ENCODE measurements at regions not wholly inside any gene's neighbourhood (a gene's known extent, or its start where the extent isn't known, plus 50 kb on each side); places are given as distances from the start of the nearest gene placed in this dataset.

- Histone ChIP-seq H3K4me2 (ENCODE audit: low read length) (no peak overlapping the region), H3K9me3 (ENCODE audit: control insufficient read depth, low read length) (no peaks in the 10 kb centered on the region), H3K27ac (no peak overlapping the region), H2AFZ (no peak overlapping the region), H3K4me3 (ENCODE audit: low read depth, low read length) (no peak overlapping the region), H3K27me3 (ENCODE audit: control insufficient read depth, insufficient read depth, low read length) (no peaks in the 10 kb centered on the region), H3K36me3 (ENCODE audit: control insufficient read depth, insufficient read depth, low read length) (no peaks in the 10 kb centered on the region), H3K79me2 (no peaks in the 10 kb centered on the region), H3K4me1 (no peaks in the 10 kb centered on the region), H3K9ac (no peak overlapping the region)
- no peak for TF ChIP-seq CTCF (IDR thresholded peaks at IDR 0.05)
Observed at GRCh38 chr10:76738991-76739390, 898.6 kb downstream of the KCNMA1 start.

GRCh38 chr10:76736815-76737618 is 900.6 kb downstream of the KCNMA1 start:
- no peaks in the 10 kb centered on the region for H3K4me1 ChIP-seq
- no peak for TF ChIP-seq CTCF (IDR thresholded peaks at IDR 0.05)
- H3K4me3 ChIP-seq (ENCODE audit: low read depth, low read length), result no peak overlapping the region
- H3K36me3 ChIP-seq (ENCODE audit: control insufficient read depth, insufficient read depth, low read length), result no peaks in the 10 kb centered on the region
- H3K27me3 ChIP-seq (ENCODE audit: control insufficient read depth, insufficient read depth, low read length), result no peaks in the 10 kb centered on the region
- no peak overlapping the region for H3K27ac ChIP-seq
- H3K9me3 ChIP-seq (ENCODE audit: control insufficient read depth, low read length), result no peaks in the 10 kb centered on the region
- H2AFZ ChIP-seq, result no peak overlapping the region
- no peaks in the 10 kb centered on the region for H3K79me2 ChIP-seq
- H3K9ac ChIP-seq, result no peak overlapping the region
- H3K4me2 ChIP-seq (ENCODE audit: low read length), result no peak overlapping the region

- no peaks in the 10 kb centered on the region for H3K79me2 ChIP-seq
- no peak overlapping the region for H3K27ac ChIP-seq
- no peak for TF ChIP-seq CTCF (IDR thresholded peaks at IDR 0.05)
- H3K4me3 ChIP-seq (ENCODE audit: low read depth, low read length), result no peak overlapping the region
- no peaks in the 10 kb centered on the region for H3K9me3 ChIP-seq (ENCODE audit: control insufficient read depth, low read length)
- H3K4me1 ChIP-seq, result no peaks in the 10 kb centered on the region
- no peak overlapping the region for H3K9ac ChIP-seq
- no peaks in the 10 kb centered on the region for H3K27me3 ChIP-seq (ENCODE audit: control insufficient read depth, insufficient read depth, low read length)
- H3K4me2 ChIP-seq (ENCODE audit: low read length), result no peak overlapping the region
- no peak overlapping the region for H2AFZ ChIP-seq
- H3K36me3 ChIP-seq (ENCODE audit: control insufficient read depth, insufficient read depth, low read length), result peaks cover 2% of the 10 kb centered on the region
Observed at GRCh38 chr10:76736392-76736791, 901.2 kb downstream of the KCNMA1 start.

- no peaks in the 10 kb centered on the region for H3K4me1 ChIP-seq
- H3K4me2 ChIP-seq (ENCODE audit: low read length), result no peak overlapping the region
- TF ChIP-seq CTCF (IDR thresholded peaks at IDR 0.05), result no peak
- H3K9me3 ChIP-seq (ENCODE audit: control insufficient read depth, low read length), result no peaks in the 10 kb centered on the region
- H3K27me3 ChIP-seq (ENCODE audit: control insufficient read depth, insufficient read depth, low read length), result no peaks in the 10 kb centered on the region
- H3K36me3 ChIP-seq (ENCODE audit: control insufficient read depth, insufficient read depth, low read length), result peaks cover 2% of the 10 kb centered on the region
- H3K4me3 ChIP-seq (ENCODE audit: low read depth, low read length), result no peak overlapping the region
- H2AFZ ChIP-seq, result no peak overlapping the region
- H3K27ac ChIP-seq, result no peak overlapping the region
- no peaks in the 10 kb centered on the region for H3K79me2 ChIP-seq
- H3K9ac ChIP-seq, result no peak overlapping the region
Observed at GRCh38 chr10:76735866-76736265, 901.7 kb downstream of the KCNMA1 start.

- Histone ChIP-seq H3K79me2 (no peaks in the 10 kb centered on the region), H3K27me3 (ENCODE audit: control insufficient read depth, insufficient read depth, low read length) (no peaks in the 10 kb centered on the region), H3K9me3 (ENCODE audit: control insufficient read depth, low read length) (no peaks in the 10 kb centered on the region), H2AFZ (no peak overlapping the region), H3K4me1 (no peaks in the 10 kb centered on the region), H3K36me3 (ENCODE audit: control insufficient read depth, insufficient read depth, low read length) (peaks cover 2% of the 10 kb centered on the region), H3K4me3 (ENCODE audit: low read depth, low read length) (no peak overlapping the region), H3K4me2 (ENCODE audit: low read length) (no peak overlapping the region), H3K9ac (no peak overlapping the region), H3K27ac (no peak overlapping the region)
- no peak for TF ChIP-seq CTCF (IDR thresholded peaks at IDR 0.05)
Observed at GRCh38 chr10:76733441-76733936, 904.1 kb downstream of the KCNMA1 start.

All from parathyroid adenoma (tissue), 2 donors.